ENCODE measurements at regions not wholly inside any gene's neighbourhood (a gene's known extent, or its start where the extent isn't known, plus 50 kb on each side); places are given as distances from the start of the nearest gene placed in this dataset.

DNA sequence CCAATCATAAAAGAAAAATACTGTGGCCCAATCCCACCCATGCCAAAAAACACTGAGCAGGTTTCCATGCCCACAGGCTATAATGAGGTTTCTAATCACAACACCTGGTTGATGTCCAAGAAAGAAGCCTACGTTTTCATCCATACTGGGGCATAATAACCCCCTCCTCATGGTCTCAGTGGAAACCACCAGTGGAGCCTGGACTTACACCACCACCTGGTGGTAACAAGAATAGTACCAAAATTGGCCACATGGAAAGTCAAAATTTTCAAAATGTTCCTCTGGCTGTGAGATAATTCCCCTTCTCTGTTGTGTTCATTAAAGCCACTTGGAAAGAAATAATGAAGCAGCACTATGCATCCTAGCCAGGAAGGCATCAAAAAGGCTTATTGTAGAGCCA, 687.3 kb upstream of the ST8SIA4 start:
- TF ChIP-seq, protein P1, sequence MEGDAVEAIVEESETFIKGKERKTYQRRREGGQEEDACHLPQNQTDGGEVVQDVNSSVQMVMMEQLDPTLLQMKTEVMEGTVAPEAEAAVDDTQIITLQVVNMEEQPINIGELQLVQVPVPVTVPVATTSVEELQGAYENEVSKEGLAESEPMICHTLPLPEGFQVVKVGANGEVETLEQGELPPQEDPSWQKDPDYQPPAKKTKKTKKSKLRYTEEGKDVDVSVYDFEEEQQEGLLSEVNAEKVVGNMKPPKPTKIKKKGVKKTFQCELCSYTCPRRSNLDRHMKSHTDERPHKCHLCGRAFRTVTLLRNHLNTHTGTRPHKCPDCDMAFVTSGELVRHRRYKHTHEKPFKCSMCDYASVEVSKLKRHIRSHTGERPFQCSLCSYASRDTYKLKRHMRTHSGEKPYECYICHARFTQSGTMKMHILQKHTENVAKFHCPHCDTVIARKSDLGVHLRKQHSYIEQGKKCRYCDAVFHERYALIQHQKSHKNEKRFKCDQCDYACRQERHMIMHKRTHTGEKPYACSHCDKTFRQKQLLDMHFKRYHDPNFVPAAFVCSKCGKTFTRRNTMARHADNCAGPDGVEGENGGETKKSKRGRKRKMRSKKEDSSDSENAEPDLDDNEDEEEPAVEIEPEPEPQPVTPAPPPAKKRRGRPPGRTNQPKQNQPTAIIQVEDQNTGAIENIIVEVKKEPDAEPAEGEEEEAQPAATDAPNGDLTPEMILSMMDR (conservative IDR thresholded peaks at IDR 0.05; ENCODE audit: low read depth, low read length) = peak; percentile 61
- no peak for TF ChIP-seq EZH2 (IDR thresholded peaks at IDR 0.05; ENCODE audit: low read length, unreplicated experiment)

Data from PC-3 (cell line).